ENCODE measurements at regions not wholly inside any gene's neighbourhood (a gene's known extent, or its start where the extent isn't known, plus 50 kb on each side); places are given as distances from the start of the nearest gene placed in this dataset.

DNA sequence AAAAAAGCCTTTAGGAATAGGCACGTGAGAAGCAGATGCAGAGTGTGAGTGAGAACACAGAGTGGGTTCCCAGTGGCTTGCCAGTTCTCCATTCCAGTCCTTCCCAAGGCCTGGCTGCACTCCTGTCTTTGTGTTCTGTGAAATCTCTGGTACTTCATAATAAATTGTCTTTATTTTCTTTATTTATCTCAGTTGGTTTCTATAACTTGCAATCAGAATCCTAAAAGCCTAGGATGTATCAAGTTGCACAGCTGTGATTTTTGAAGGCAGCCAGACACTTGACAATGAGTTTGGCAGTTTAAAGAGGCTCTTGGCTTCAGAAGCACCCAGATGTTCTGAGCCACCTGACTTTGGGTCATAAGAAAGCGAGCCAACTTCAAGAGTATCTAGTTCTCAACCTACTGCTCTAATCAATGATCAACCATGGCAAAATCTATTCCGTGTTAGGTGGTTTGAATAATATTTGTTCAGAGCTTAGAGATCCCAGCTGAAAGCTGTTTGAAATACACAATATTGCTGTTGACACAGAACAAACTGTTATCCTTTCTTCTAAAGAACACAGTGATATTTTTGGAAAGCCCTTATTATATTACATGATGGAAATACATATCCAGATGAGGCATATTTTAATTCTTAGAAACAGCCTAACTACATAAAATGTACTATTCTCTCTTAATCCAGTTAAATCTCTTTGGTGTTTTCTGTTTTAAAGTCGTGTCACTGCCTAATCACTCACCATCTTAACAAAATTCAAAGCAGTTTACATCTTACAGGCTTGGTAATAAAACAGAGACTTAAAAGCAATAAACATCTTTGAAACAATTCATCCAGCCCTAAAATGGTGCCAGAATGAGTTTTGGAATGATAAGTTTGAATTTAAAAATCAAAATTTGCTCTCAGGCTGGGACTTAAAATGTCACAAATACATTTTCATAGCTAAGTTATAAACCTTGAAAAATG, 483.0 kb upstream of the NBEA start:
- H3K27ac ChIP-seq, result no peak overlapping the region
- H3K4me2 ChIP-seq, result no peak overlapping the region
- CTCF ChIA-PET, result no interaction called here
- no peaks in the 10 kb centered on the region for H3K79me2 ChIP-seq (ENCODE audit: low read depth)
- no peaks in the 10 kb centered on the region for H4K20me1 ChIP-seq (ENCODE audit: insufficient read depth)
- no peaks in the 10 kb centered on the region for H3K36me3 ChIP-seq (ENCODE audit: low read depth)
- BruUV-seq (replicated peaks), result no TSS peak
- H3K4me1 ChIP-seq (replicated peaks; ENCODE audit: insufficient read depth), result peaks cover 22% of the 10 kb centered on the region
- no peaks in the 10 kb centered on the region for H3K9me2 ChIP-seq (ENCODE audit: insufficient read depth)
- H3K4me3 ChIP-seq, result no peak overlapping the region
- H2AFZ ChIP-seq, result no peak overlapping the region
- no peaks in the 10 kb centered on the region for H3K27me3 ChIP-seq (ENCODE audit: insufficient read depth, low read depth)
- no peak for DNase-seq
- no peak for TF ChIP-seq EZH2 (IDR thresholded peaks at IDR 0.05; ENCODE audit: low read depth)
- TF ChIP-seq, protein P1, sequence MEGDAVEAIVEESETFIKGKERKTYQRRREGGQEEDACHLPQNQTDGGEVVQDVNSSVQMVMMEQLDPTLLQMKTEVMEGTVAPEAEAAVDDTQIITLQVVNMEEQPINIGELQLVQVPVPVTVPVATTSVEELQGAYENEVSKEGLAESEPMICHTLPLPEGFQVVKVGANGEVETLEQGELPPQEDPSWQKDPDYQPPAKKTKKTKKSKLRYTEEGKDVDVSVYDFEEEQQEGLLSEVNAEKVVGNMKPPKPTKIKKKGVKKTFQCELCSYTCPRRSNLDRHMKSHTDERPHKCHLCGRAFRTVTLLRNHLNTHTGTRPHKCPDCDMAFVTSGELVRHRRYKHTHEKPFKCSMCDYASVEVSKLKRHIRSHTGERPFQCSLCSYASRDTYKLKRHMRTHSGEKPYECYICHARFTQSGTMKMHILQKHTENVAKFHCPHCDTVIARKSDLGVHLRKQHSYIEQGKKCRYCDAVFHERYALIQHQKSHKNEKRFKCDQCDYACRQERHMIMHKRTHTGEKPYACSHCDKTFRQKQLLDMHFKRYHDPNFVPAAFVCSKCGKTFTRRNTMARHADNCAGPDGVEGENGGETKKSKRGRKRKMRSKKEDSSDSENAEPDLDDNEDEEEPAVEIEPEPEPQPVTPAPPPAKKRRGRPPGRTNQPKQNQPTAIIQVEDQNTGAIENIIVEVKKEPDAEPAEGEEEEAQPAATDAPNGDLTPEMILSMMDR (conservative IDR thresholded peaks at IDR 0.05), result no peak
- peaks cover 12% of the 10 kb centered on the region; the same call in 1 of the 2 replicates for H3K9me3 ChIP-seq (ENCODE audit: insufficient read depth, low read depth)
- POLR2A ChIA-PET (ENCODE audit: unreplicated experiment), result no interaction called here
- intact Hi-C loops (cut with micrococcal nuclease; ENCODE audit: unreplicated experiment), result no loop called here
- H3F3A ChIP-seq (ENCODE audit: insufficient read depth, low read depth), result peaks cover 12% of the 10 kb centered on the region; the same call in 1 of the 2 replicates

DNA sequence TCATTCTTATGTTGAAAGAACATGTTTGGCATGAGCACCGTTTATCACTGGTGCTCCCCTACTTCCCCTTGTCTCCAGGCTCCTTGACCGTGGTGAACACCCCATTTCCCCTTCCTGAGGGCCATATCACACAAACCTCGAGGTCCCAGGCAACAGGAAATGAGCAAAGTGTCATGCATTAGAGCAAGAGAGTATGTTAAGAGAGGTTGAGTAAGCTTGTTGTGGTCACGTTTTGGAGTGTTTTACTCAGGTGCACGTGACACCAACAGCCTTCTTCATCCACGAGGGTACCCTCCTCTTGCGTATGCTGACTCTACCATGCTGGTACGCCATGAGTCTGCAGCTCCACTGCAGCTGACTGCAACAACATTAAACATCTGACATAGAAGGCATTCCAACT, 482.2 kb upstream of the NBEA start:
- Histone ChIP-seq H2AFZ (no peak overlapping the region), H3K36me3 (ENCODE audit: low read depth) (no peaks in the 10 kb centered on the region), H3K79me2 (ENCODE audit: low read depth) (no peaks in the 10 kb centered on the region), H3K9me2 (ENCODE audit: insufficient read depth) (no peaks in the 10 kb centered on the region), H3K9me3 (ENCODE audit: insufficient read depth, low read depth) (peaks cover 12% of the 10 kb centered on the region; the same call in 1 of the 2 replicates), H3K4me1 (replicated peaks; ENCODE audit: insufficient read depth) (peaks cover 23% of the 10 kb centered on the region), H3K27ac (no peak overlapping the region), H4K20me1 (ENCODE audit: insufficient read depth) (no peaks in the 10 kb centered on the region), H3K27me3 (ENCODE audit: insufficient read depth, low read depth) (no peaks in the 10 kb centered on the region), H3K4me3 (no peak overlapping the region), H3F3A (ENCODE audit: insufficient read depth, low read depth) (peaks cover 12% of the 10 kb centered on the region; the same call in 1 of the 2 replicates), H3K4me2 (no peak overlapping the region)
- ChIA-PET POLR2A (ENCODE audit: unreplicated experiment) (no interaction called here), CTCF (no interaction called here)
- no TSS peak for BruUV-seq (replicated peaks)
- TF ChIP-seq, protein P1 (conservative IDR thresholded peaks at IDR 0.05), result no peak
- no peak for TF ChIP-seq EZH2 (IDR thresholded peaks at IDR 0.05; ENCODE audit: low read depth)
- intact Hi-C loops (cut with micrococcal nuclease; ENCODE audit: unreplicated experiment), result loop anchor here (5.0 kb wide), 2 partner anchors 48 to 113 kb away; no protein-coding TSS in a partner anchor
- no peak for DNase-seq

DNA sequence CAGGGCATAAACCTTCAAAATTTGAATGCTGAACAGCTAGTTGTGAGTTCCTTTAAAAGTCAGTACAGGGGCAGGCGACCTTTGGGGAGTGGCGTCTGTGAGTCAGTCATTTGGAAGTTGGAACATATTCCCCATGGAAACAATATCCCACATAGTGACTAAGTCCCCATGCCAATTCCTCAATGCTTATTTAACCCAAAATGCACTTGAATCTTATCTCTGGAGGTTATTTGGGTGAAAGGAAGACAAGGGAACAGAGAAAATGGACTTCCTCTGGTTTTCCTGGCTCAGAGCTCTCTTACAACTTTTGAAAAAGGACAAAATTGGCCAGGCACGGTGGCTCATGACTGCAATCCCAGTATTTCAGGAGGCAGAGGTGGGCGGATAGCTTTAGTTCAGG, 479.2 kb upstream of the NBEA start:
- Histone ChIP-seq H3K9me3 (ENCODE audit: insufficient read depth, low read depth) (peaks cover 9% of the 10 kb centered on the region; the same call in 1 of the 2 replicates), H3K4me1 (replicated peaks; ENCODE audit: insufficient read depth) (peaks cover 29% of the 10 kb centered on the region), H3F3A (ENCODE audit: insufficient read depth, low read depth) (peaks cover 12% of the 10 kb centered on the region; the same call in 1 of the 2 replicates), H3K36me3 (ENCODE audit: low read depth) (no peaks in the 10 kb centered on the region), H4K20me1 (ENCODE audit: insufficient read depth) (no peaks in the 10 kb centered on the region), H3K4me2 (peak overlapping the region; percentile 30), H3K79me2 (ENCODE audit: low read depth) (no peaks in the 10 kb centered on the region), H3K27me3 (ENCODE audit: insufficient read depth, low read depth) (no peaks in the 10 kb centered on the region), H2AFZ (no peak overlapping the region), H3K4me3 (0 out of 2 replicates have a peak overlapping the region, but pooled peaks have one; percentile 7), H3K9me2 (ENCODE audit: insufficient read depth) (no peaks in the 10 kb centered on the region), H3K27ac (peak overlapping the region; percentile 78)
- no TSS peak for BruUV-seq (replicated peaks)
- TF ChIP-seq, protein P1 (conservative IDR thresholded peaks at IDR 0.05), result no peak
- TF ChIP-seq EZH2 (IDR thresholded peaks at IDR 0.05; ENCODE audit: low read depth), result no peak
- ChIA-PET CTCF (interaction anchor here (0.6 kb wide), 1 partner anchor 93 kb away, joined by 4 read pairs; no protein-coding TSS in a partner anchor), POLR2A (ENCODE audit: unreplicated experiment) (no interaction called here)
- intact Hi-C loops (cut with micrococcal nuclease; ENCODE audit: unreplicated experiment), result loop anchor here (2.0 to 5.0 kb wide), 3 partner anchors 51 to 306 kb away; no protein-coding TSS in a partner anchor
- DNase-seq, result peak; percentile 65 to 90
